IPS-18a (cell line): ENCODE measurements at regions not wholly inside any gene's neighbourhood (a gene's known extent, or its start where the extent isn't known, plus 50 kb on each side); places are given as distances from the start of the nearest gene placed in this dataset.
A peak's percentile ranks its signal among the peaks of the same experiment; 100 is the strongest.

Experiments
- H3K27ac ChIP-seq: one replicate; pipeline ENCODE4 v1.5.1; 2013; ENCODE audit warnings: low read length
- H3K27me3 ChIP-seq: one replicate; pipeline ENCODE4 v1.6.1; 2013; ENCODE audit warnings: mild to moderate bottlenecking, low read length; ENCODE audit not compliant: control insufficient read depth, insufficient read depth
- H3K36me3 ChIP-seq: one replicate; pipeline ENCODE4 v1.6.1; 2013; ENCODE audit warnings: low read depth, low read length; ENCODE audit not compliant: control insufficient read depth
- H3K4me1 ChIP-seq: one replicate; pipeline ENCODE4 v1.6.1; 2013; ENCODE audit warnings: low read depth, low read length; ENCODE audit not compliant: control insufficient read depth
- H3K4me3 ChIP-seq: one replicate; pipeline ENCODE4 v1.5.1; 2013; ENCODE audit warnings: low read length
- H3K9ac ChIP-seq: one replicate; pipeline ENCODE4 v1.6.1; 2013; ENCODE audit warnings: mild to moderate bottlenecking, low read length, moderate library complexity
- H3K9me3 ChIP-seq: one replicate; pipeline ENCODE4 v1.6.1; 2013; ENCODE audit warnings: low read depth, low read length; ENCODE audit not compliant: control insufficient read depth

DNA sequence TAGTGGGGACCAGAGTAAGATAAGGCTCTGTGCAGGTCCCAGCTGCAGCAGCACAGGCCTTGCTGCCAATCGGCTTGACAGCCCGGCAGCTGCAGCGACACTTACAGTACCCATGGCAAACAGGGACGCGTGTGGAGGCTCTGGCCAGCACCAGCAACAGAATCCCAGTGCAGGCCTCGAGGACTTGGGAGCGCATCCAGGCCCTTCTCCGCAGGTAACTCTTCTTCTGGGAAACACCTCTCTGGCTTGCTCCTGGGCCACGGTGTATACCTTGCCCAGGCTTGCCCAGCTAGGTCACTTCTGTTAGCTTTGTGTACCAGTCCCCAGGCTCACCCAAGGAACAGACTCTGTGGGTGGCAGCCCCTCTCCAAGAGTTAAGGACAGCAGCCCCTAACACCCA, 126.7 kb downstream of the CTTN start:
- no peaks in the 10 kb centered on the region for H3K9me3 ChIP-seq
- H3K4me3 ChIP-seq: no peak overlapping the region
- H3K4me1 ChIP-seq: peaks cover 35% of the 10 kb centered on the region
- no peaks in the 10 kb centered on the region for H3K27me3 ChIP-seq
- H3K9ac ChIP-seq: no peak overlapping the region
- no peaks in the 10 kb centered on the region for H3K36me3 ChIP-seq
- H3K27ac ChIP-seq: no peak overlapping the region

DNA sequence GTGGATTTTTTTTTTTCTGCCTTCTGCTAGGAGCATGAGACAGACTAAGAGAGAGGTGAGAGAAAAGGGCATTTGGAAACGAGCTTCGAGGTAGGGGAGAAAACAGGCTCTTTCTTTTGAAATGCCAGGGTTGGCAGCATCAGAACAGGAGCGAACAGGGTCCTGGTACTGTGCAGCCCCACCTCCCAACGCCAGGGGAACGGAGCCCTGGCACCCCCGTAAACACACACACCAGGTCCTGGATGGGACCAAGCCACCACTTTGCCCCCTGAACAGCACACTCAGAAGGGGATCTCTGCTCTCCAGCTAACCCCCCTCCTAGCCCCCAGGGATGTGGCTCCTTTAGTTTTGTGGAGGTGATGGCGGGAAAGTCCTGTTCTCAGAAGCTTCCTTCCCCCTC, 127.1 kb downstream of the CTTN start:
- H3K27me3 ChIP-seq: no peaks in the 10 kb centered on the region

DNA sequence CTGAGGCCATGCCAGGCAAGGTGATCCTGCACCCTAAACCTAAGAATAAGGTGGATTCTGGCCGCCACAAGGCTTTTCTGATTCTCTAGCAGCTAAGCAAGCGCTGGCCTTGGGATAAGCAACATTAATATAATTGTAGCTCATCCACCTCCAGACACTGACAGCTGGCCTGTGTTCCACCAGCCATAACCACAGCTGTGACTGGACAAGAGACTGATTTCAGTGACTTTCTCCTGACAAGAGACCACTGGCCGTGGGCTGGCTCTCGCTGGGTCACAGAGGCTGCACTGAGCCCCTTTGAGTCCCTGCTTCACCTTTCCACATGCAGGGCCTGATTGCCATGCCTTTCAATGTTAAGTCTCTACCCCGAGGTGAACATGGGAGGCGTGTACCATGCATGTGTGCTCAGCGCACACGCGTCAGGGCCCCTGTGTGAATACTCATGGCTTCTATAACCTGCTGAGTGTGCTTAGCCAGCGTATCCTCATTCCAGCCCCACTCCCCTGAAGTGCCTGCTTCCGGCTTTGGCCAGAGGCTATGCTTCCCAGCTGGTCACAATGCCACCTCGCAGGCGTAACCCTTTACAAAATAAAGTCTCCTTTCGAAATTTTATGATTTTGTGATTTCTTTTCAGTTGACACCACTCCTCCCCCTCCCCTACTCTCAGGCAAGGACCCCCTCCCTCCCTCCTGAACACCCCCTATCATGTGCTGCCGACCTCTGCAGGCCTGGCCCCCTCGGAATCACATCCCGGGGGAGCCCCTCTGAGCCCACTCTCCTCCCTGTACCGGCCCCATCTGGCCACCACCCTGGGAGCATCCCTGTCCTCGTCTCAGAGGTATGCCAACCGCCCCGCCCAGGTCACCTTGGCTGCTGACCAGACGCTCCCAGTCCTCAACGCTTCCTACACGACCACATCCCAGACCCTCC, 128.1 kb downstream of the CTTN start:
- Histone ChIP-seq H3K36me3 (no peaks in the 10 kb centered on the region), H3K4me3 (no peak overlapping the region), H3K9me3 (no peaks in the 10 kb centered on the region), H3K9ac (no peak overlapping the region), H3K4me1 (peaks cover 32% of the 10 kb centered on the region), H3K27me3 (no peaks in the 10 kb centered on the region), H3K27ac (no peak overlapping the region)

More for the DNA sequence above, 127.1 kb downstream of the CTTN start:
- Histone ChIP-seq H3K9ac (no peak overlapping the region), H3K36me3 (no peaks in the 10 kb centered on the region), H3K4me1 (peaks cover 35% of the 10 kb centered on the region), H3K9me3 (no peaks in the 10 kb centered on the region), H3K27ac (no peak overlapping the region), H3K4me3 (no peak overlapping the region)

DNA sequence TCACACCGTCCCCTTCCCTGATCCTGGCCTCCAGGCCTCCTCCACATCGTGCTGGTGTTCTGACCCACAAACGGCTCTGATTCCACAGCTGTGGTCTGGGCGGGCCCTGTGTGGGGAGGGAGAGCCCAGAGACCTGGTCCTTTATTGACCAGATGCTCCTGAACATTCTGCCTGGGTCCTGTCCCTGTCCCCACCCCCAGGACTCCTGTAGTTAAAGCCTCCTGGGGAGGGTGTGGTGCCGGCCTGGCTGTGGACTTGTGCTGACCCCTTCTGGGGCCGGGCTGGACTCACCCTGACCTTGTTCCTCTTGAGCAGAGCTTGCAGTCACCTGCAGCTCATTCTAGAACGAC, 128.7 kb downstream of the CTTN start:
- Histone ChIP-seq H3K9ac (no peak overlapping the region), H3K4me3 (no peak overlapping the region), H3K27ac (no peak overlapping the region), H3K4me1 (peaks cover 37% of the 10 kb centered on the region), H3K36me3 (no peaks in the 10 kb centered on the region), H3K27me3 (no peaks in the 10 kb centered on the region), H3K9me3 (no peaks in the 10 kb centered on the region)

DNA sequence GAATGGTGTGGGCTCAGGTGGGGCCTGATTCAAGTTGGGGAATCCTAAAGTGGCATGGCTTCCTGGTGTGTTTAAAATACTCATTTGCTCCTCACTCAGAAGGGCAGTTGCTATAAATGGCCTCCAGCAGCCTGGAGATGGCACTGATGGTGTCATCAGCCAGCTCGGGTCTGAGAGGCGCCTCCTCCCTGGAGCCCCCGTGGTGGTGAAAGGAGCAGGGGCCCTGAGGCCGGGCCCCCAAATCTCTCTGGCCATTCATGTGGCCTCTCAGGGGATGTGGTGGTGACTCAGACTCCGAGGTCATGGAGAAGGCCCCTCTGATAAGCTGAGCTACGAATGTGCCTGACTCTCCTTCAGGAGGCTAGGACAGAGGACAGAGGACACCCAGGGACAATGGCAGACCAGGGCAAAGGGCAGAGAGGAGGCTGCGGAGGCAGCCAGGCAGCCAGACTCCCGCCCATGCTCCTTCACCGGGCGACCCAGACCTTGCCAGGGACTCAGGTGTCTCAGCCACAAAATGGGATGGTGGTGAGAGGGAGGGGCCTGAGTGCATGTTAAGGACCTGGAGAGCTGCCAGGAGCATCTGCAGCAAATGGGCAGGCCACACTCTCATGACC, 129.2 kb downstream of the CTTN start:
- no peaks in the 10 kb centered on the region for H3K9me3 ChIP-seq
- no peak overlapping the region for H3K9ac ChIP-seq
- peaks cover 41% of the 10 kb centered on the region for H3K4me1 ChIP-seq
- H3K36me3 ChIP-seq: no peaks in the 10 kb centered on the region
- no peak overlapping the region for H3K4me3 ChIP-seq
- no peaks in the 10 kb centered on the region for H3K27me3 ChIP-seq
- no peak overlapping the region for H3K27ac ChIP-seq

DNA sequence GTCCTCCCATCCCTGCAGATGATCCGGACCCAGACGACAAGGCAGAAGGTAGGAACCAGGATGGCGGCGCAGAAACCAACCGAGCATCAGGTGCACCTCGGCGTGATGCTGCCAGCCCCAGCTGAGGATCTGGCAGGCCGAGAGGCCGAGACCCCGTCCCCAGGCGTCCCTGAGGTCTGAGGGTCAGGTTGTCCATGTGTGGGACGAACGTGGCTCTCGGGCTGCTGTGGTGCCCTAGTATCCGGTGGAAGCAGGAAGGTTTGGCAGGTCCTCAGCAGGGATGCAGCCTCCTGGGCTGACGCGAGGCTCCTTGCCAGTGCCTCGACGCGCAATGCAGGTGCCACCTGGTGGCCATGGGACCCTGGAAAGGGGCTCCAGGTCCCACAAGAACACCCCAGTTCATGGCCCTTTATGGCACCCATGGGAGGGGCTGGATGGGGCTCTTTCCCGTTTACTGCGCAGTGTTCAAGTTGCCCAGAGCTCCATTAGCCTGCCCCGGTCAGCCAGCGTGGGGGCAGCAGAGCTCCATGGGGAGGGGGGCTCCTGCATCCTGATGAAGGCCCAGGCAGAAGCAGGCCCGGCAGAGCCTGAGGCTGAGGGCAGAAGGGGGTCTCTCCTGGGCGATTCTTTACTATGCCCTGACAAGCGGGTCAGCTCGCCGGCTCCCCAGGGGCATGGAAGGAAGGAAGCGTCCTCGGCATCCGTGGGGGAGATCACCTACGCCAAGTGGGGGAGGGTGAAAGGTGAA, 129.9 kb downstream of the CTTN start:
- Histone ChIP-seq H3K4me1 (peaks cover 37% of the 10 kb centered on the region), H3K9ac (no peak overlapping the region), H3K27ac (no peak overlapping the region), H3K9me3 (no peaks in the 10 kb centered on the region), H3K36me3 (no peaks in the 10 kb centered on the region), H3K27me3 (no peaks in the 10 kb centered on the region), H3K4me3 (no peak overlapping the region)

DNA sequence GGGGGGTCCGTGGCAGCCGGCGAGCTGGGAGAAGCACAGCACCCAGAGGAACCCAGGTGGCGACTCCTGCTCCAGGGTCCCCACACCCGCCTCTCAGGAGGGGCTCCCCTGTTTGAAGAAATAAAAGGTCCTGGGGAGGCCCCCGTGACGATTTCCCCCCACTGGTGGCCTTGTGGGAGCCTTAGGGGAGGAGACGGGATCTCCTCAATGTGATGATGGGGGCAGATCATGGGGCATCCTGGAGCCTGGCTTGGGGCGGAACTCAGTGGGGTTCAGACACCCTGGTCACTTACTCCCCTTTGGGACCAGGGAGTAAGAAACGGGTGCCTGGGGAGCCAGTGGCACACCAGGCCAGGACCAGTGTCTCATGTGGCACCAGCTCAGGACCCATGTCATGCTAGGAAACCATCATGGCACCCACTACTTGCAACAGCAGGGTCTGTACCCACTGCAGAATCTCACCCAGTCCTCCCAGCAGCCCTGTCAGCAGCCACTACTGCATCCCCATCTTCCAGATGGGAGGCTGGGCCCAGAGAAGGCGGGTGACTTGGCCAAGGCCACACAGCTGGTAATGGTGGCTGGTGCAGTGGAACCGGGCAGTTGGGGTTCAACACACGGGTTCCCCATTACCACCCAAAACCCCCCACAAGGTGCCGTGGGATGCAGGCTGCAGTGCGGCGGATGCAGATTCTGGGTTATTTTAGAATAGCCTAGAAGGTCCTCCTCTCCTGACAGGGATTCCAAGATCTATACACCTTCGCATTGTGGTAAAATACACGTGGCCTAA, 130.7 kb downstream of the CTTN start:
- H3K27me3 ChIP-seq: no peaks in the 10 kb centered on the region
- peaks cover 30% of the 10 kb centered on the region for H3K4me1 ChIP-seq
- H3K9ac ChIP-seq: no peak overlapping the region
- H3K4me3 ChIP-seq: no peak overlapping the region
- H3K27ac ChIP-seq: no peak overlapping the region
- no peaks in the 10 kb centered on the region for H3K36me3 ChIP-seq
- no peaks in the 10 kb centered on the region for H3K9me3 ChIP-seq

DNA sequence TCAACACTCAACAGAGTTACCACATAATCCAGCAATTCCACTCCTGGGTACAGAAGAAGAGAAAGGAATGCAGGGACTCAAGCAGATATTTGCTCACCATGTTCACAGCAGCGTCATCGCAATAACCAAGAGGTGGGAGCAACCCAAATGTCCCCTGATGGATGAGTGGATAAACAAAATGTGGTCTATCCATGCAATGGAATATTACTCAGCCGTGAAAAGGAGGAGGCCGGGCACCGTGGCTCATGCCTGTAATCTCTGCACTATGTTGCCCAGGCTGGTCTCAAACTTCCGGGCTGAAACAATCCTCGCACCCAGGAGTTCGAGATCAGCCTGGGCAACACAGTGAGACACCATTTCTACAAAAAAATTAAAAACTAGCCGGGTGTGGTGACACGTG, 131.7 kb downstream of the CTTN start:
- Histone ChIP-seq H3K27ac (no peak overlapping the region), H3K27me3 (no peaks in the 10 kb centered on the region), H3K9me3 (no peaks in the 10 kb centered on the region), H3K9ac (no peak overlapping the region), H3K4me3 (no peak overlapping the region), H3K4me1 (peaks cover 20% of the 10 kb centered on the region), H3K36me3 (no peaks in the 10 kb centered on the region)

DNA sequence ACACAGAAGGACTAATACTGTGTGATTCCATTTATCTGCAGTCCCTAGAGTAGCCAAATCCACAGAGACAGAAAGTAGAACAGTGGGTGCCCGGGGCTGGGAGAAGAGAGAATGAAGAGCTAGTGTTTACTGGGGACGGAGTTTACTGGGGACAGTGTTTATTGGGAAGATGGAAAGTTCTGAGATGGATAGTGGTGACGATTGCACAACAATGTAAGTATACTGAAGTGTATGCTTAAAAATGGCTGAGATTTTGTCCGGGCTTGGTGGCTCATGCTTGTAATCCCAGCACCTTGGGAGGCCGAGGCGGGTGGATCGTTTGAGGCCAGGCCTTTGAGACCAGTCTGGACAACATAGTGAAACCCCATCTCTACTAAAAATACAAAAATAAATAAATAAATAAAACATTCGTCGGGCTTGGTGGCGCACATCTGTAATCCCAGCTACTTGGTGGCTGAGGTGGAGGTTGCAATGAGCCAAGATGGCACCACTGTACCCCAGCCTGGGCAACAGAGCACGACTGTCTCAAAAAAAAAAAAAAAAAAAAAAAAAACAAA, 132.4 kb downstream of the CTTN start:
- H3K9me3 ChIP-seq: no peaks in the 10 kb centered on the region
- no peak overlapping the region for H3K27ac ChIP-seq
- H3K4me3 ChIP-seq: no peak overlapping the region
- no peak overlapping the region for H3K9ac ChIP-seq
- no peaks in the 10 kb centered on the region for H3K36me3 ChIP-seq
- peaks cover 17% of the 10 kb centered on the region for H3K4me1 ChIP-seq
- no peaks in the 10 kb centered on the region for H3K27me3 ChIP-seq

DNA sequence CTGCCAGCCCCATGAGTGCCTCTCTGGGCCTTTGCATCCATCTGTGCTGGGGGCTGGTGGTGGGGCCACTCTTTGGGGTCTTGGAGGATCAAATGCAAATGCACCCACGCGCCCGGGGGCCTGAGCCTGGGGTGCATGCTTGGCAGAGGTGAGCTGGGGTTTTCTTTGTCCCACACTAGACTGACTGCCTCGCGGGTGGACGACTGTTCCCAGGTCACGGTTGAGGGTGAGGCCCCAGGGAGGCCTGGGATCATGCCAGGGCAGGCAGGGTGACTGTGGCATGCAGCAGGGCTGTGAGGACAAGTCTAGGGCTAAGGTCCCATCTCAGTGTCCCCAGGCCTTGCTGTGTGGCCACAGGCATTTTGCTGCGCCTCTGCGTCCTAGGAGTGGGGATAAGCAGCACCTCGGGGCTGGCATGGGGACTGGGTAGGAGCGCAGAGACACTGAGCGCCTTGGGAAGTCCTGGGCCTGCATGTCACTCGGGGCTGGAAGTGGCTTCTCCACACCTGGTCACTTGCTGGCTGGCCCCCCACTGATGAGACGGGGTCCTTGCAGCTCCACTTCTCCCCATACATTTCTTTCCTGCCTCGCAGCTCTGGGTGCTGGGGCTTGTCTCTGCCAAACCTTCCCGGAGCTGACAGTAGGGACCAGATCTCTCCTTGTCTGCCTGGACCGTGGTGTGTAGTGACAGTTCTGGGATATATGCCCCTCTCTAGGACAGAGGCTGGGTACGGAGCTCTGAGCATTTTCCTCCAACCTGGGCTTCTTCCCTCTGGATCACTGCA, 133.1 kb downstream of the CTTN start:
- H3K9me3 ChIP-seq: no peaks in the 10 kb centered on the region
- H3K36me3 ChIP-seq: no peaks in the 10 kb centered on the region
- H3K9ac ChIP-seq: no peak overlapping the region
- no peak overlapping the region for H3K4me3 ChIP-seq
- peak overlapping the region; percentile 11 for H3K27ac ChIP-seq
- H3K4me1 ChIP-seq: peaks cover 17% of the 10 kb centered on the region
- no peaks in the 10 kb centered on the region for H3K27me3 ChIP-seq
